Amniotic epithelial cell (primary cell): ENCODE measurements at regions not wholly inside any gene's neighbourhood (a gene's known extent, or its start where the extent isn't known, plus 50 kb on each side); places are given as distances from the start of the nearest gene placed in this dataset.

ENCODE experiments used
- DNase-seq: peaks from one replicate; pipeline ENCODE4 v3.0.0-alpha.2; 2010; ENCODE audit warnings: low read depth

DNA sequence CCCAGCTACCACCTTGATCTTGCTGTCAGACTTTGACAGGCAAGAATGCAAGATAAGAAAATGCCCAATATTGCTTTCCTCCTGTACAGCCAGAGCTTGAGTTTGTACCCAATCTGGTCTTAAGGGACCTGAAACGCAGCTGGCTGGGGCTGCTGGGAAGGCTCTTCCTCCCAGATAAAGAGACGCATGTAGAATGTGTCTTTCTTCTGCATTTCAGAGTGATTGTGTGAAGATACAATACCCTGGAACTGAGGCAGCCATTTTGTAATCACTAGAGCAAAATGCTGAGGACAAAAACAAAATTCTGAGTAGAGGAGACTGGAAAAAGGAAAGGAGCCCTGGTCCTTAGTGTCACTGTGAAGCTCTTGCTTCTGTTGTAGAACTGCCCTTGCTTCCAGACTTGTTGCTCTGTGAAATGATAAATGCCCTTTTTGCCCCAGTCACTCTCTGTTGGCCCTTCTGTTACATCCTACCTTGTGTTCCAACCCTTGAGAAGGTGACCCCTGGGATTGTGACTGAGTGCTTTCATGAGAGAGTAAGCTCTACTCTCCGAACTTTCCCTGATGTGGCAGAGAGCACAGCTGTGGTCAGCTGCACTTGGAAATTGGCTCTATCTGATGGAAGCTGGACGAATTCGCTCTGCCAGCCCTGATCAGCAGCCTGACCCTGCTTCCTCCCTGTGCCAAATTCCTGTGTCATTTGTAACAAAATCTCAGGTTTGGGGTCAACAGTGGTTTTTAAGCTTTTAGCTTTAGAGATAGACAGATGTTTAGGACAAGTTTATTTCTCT is 137.4 kb upstream of the RBMS1 start:
- no peak for DNase-seq

DNA sequence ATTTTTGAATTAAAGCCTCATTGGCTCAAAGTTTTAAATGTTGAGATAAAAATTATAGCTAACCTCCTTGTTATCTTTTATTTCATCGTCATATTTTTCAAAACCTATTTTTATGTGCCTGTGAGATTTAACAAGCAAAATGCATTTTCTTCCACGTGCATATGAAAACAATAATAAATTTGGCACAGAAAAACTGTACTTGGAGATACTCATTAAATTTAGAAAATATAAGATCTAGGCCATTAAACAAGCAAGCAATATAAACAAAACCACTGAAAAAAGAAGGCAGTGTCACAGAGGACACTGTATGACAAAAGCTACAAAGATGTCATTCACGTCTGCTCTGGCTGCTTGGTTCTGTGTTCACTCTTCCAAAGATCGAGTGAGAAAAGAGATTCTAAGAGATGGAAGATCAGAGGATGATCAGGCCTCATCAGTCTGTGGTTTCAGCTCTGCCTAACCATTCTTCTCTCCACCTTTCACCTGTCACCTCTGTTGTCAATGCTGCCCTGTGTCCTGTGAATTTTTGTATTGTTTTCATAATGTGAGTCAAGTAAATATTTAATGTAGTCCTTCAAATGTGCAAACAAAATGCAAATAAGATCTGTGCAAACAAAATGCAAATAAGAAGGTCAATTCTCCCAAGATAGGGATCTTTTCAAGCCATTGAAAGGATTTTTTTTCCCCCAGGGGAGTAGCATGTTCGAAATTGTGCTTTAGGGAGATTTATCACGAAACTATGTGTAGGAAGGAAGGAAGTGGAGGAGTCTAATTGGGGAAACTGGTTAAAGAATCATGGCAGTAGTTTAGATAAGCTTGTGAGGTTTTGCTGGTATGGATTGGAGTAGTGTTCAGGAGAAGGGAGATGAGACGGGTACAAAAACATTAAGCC is 138.7 kb upstream of the RBMS1 start:
- DNase-seq = no peak

DNA sequence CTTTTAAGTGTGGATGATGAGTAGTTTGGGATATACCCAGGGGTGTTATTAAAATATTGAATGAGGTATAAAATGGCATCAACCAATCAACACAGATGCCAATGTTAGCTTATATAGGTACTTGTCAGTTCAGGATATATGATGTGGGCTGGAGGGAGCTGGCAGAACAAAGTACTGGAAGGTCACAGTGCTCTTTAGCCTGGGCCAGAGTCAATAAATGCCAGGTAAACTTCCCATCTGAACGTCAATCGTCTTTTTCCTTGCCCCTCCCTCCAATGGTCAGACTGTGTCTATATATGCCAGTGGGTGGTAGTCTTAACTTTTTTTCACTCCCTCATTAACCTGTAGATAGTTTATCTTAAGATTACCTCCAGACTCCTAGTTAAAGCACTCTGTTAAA is 140.8 kb upstream of the RBMS1 start:
- no peak for DNase-seq

DNA sequence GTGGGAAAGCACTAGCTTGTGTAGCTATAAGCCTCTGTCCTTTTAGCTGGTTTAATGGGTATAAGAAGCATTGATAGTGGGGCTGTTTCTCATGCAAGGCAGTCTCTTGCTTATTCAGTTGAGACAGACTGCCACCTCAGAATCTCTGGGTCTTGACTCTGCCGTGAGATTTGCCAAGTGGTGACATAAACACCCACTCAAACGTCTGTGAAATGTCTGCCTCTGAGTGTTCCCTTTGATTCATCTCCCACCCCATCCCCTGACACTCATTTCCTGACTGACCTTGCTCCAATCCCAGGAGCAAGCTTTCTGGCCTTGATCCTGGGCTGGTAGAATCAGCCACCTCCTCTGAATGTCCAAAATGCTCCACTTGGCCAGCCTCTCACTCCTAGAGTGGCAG is 141.9 kb upstream of the RBMS1 start:
- peak; percentile 20 for DNase-seq

DNA sequence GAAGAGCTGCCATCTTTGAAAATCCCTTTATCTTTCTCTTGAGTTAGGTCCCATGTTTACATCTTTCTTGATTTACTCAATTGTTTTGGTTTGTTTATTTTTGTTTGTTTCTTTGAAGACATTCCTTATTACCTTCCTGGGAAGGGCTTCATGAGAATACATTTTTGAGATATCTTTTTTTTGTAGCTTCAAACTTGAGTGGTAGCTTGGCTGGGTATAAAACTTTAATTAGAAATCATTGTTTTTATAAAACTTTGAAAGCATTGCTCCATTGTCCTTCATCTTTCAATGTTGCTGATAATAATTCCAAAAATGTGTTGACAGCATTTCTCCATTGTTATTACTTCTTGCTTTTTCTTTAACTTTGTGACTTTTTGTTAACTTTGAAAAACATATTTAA is 145.9 kb upstream of the RBMS1 start:
- DNase-seq = no peak

DNA sequence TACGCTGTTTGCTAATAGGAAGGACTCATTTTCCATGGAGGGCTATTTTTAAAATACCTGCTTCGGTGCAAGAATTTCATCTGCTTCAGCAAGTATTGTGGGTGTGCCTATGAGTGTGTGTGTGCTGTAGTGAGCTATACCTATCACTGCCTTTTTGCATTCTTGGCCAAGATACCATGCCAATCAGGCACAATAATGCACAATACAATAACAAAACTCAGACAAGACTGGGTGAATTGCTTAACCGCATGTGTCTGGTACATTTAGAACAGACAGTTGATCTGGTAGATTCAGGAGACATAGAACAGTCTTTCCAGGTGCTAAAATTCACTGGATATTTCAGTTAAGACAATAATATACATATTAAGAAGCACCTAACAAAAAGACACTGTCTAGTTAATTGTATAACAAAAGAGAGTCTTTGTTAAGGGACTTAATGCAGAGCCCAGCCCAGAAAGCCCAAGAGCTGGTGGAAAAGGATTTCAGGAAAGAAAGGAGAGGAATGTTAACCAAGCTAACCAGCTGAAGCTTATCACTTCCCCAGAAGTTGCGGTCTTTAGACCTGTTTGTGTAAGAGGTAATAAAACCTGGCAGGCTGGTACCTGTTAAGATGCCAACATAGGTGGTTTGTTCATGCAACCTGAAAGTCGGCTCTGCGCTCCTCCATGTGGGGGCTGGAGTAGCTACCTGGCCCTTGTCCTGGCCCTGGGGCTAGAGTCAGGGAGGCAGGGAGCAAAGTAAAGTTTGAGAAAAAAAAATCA is 153.3 kb upstream of the RBMS1 start:
- DNase-seq = no peak

DNA sequence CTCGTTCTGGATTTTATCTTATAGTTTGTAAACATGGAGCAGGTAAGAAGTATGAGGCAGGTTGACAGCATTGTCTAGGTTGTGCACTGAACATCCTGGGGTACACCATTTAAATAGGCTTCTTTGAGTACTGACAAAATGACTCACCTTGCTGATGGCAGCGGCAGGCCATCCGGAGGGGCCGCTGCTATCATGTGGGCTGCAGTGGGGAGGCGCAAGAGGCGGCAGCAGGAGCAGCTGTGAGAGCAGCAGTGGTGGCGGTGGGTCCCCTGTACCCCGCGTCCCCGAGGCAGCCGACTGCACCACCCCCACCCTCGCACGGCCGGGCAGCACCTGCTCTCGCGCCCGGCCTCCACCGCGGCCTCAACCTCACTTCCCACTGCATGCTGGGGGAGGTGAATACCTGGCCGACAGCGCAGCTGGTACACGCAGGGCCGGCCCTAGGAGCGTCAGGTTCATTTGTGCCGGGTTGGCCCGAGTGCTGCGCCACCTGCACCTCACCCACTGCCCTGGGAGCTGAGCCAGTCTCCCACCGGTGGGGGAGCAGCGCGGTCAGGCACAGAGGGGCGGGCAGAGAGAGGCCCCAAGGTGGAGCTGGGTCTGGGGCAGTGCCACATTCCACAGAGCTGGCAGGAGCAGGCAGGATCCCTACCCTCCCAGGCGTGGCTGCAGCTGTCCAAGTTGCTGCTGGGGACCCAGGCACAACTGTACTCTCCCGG is 154.5 kb upstream of the RBMS1 start:
- DNase-seq = no peak

DNA sequence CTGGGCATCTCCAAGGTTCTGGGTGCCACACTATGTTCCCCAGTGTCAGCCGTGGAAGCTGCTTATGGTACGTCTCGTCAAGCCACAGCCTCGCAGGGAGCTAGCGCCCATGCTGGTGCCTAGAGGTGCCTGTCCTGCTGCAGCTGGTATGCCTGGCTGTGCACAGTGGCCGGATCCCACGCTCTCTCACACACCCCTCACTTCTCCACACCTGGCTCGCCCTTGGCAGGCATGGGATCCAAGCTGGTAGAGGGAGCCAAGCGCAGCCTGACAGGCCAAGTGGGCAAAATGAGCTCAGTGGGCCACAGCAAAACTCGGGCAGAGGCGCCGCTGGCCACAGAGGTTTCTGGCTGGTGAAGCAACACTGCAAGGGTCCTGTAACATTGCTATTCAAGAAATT is 156.1 kb upstream of the RBMS1 start:
- DNase-seq = no peak

DNA sequence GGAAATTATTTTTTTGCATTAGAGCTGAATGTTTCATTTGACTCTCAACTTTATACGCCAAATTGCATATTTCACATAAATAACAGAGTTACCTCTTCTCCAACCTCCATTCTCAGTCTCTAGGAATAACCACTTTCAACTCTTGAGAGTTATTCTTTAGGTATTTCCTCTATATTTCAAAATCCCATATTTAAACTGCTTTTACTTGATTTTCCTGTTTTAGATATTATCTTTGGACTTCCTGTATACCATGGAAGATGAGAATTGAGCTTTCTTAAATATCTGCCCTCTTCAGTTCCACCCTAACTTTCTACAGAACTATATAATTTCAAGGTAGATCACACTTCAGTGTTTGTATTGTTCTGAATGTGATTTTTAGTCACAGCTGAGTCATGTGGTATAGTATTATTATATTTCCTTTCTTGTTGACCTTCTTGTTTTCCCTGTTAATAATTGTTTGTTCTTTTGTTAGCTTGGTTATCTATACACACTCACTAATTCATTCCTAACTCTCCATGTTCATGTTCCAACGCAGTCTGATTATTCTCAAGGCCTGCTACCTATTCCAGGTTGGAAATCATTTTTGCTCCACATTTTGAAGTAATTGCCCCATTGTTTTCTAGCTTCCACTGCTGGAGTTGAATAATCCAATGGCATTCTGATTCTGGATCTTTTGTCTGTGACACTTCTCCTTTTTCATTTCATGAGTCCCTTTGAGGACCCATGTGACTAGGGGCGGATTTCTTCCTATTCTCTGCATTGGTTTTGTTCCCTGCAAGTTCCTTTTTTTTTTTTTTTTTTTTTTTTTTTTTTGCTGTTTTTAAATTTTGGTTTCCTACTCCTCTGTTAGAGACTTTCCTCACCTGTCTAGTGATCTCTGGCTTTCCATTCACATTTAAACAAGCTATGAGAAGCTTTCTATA is 156.8 kb upstream of the RBMS1 start:
- no peak for DNase-seq

DNA sequence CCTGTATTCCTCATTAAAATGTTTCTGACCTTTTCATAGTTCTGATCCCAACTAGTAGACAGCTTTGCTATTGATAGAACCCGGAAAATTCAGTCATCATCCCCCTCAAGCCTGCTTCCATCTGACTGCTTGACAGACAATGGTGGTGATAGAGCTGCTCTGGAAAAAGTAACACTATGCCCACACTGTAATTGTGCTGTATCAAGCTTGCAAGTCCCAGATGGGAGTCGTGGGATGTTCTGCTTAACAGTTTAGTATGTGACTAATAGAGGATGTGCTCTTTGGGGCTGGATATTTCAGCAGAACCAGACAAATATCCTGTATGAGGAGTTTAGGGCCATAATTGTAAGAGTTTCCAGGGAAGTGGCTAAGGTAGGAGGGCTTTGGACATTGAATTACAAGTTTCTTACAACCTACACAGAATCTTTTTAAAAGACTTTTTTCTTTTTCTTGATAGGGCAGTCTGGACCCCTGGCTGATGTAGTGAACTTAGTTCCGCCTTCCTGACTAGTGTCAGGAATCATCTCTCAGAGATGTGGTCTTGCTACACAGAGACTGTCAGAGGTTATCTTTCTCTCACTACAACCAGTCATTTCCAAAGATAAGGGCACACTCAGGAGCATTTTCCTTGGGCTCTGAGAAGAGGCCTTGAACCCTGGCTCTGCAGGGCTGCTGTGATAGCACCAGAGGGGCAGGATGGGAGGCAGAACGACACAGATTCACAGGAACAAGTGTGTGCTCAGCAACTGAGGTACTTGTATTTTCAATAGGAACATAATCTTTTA is 158.0 kb upstream of the RBMS1 start:
- peak; percentile 84 for DNase-seq

DNA sequence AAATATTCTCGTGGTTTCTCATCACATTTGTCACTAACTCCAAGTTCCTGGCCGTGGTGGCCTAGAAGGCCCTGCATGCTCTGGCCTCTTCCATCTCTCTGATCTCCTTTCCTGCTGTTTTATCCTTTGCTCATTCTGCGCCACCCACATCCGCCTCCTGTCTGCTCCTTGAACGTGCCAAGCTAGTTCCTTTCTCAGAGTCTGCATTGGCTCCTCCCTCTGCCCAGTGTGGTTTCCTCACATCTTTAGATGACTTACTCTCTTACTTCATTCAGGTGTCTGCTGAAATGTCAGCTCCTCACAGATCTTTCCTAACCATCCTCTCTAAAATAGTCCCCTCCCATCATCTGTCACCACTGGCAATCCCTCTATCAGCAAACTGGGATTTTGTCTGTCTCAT is 158.6 kb upstream of the RBMS1 start:
- DNase-seq = peak; percentile 85

DNA sequence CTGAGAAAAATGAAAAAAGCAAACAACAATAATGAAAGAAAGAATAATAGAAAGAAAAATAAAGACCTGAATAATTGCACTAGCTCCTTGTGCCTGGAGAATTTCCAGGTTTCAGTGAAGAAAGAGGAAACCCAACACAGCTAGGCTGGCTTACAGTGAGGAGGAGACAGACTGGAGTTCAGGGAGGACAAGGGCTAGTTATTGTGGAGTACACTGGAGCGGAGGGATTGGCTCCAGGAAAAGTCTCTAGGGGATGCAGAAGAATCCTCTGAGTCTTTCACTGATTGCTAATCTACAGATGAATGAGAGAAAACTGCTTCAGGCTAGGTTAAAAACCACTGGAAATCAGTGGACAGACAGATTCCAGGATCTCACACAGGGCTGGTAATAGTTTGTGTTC is 163.6 kb upstream of the RBMS1 start:
- DNase-seq = no peak

DNA sequence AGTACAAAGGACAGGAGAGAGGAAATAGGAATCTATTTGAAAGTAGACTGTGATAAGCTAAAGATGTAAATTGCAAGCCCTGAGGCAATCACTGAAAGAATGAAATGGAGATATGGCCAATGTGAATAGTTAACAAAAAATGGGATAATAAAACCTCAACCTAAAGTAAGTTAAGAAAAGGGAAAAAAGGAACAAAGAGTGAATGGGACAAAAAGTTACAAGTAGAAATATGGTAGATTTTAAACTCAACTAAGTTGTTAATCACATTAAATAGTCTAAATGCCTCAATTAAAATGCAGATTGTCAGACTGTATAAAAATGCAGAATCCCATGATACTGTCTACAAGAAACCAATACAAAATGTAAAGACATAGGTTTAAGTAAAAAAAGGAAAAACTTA is 165.2 kb upstream of the RBMS1 start:
- no peak for DNase-seq

DNA sequence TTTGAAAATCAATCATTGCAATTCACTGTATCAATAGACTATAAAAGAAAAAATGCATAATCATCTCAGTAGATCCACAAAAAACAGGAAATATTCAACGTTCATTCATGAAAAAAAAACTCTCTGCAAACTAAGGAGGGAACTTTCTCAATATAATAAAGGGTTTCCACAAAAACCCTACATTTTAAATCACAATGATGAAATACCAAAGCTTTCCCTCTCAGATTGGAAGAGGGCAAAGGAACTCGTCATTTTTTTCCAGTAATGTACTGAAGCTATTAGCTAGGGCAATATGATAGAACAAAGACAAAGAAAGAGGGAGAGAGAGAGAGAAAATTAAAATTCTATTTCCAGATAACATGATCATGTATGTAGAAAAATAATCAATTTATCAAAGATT is 167.1 kb upstream of the RBMS1 start:
- DNase-seq = no peak

DNA sequence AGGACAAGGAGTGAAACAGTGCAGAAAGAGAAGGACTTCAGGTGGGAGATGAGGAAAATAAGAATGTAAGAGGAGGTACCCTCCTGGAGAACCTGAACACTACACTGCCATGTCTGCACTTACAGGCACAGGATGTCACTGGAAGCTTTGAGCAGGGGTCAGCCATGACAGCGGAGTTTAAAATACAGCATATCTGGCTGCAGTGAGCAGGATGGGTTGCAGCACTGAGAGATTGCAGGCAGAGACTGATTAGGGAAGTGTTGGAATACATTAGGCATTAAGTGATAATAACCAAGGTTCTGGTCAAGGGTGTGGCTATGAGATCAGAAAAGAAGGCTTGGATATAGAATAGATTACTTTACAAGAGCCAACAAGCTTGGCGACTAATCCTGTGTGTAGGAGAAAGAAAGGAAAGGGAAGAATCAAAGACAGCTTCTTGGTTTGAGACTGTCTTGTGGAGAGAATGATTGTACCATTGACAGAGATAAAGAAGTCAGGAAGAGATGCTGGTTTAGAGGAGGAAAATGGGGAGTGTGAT is 171.1 kb upstream of the RBMS1 start:
- no peak for DNase-seq

DNA sequence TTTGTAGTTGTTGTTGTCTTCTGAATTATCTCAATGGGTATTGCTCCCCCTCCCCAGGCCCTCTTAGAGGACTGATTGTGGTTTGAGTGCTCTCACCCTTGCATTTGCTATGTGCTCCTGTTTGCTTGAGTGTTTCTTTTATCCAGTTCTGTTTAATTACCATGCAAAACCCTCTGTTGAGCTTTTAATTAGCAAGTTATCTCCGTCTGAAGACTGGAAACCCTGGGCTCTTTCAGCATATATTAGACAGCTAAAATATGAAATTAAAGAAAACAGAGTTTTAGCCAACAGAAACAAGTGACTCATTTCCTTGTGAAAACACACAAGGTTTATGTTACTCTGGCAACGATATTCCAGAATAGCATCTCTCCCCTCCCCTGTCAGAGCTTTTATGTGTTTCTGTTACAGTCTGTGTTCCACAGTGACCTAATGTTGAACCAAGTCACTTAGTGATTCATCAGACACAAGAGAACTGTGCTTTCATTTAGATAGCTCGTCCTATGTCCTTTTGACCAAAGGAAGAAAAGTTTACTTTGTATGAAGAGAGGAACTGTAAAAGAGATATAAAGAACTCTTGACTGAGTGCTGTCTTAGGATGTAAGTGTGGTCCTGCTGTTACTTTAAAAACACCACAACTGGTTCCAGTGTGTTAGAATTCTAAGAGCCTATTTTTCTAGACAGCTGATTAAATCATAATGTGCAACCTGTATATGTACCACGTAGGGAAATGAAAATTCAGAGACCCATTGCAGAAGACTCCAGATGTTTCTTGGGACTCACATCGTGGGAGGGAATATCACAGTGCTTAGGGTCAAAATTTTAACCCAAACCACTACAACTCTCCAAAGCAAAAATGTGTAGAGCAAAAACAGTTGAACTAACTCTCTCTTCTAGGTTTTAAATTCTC is 172.8 kb upstream of the RBMS1 start:
- peak; percentile 96 for DNase-seq

DNA sequence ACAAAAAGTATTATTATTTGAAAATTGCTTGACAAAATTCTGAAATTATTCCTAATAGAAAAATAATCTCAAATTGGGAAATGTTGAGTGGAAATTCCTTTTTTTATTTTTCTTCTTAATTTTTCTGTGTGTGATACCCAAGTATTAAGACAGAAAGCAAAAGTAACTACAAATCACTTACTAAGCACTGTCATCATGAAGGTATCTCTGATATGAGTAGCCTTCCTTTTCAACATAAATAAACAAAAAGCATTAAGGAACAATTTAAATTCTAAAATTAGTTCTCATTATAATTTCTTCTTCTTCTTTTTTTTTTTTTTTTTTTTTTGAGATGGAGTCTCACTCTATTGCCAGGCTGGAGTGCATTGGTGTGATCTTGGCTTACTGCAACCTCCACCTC is 174.2 kb upstream of the RBMS1 start:
- DNase-seq = no peak

DNA sequence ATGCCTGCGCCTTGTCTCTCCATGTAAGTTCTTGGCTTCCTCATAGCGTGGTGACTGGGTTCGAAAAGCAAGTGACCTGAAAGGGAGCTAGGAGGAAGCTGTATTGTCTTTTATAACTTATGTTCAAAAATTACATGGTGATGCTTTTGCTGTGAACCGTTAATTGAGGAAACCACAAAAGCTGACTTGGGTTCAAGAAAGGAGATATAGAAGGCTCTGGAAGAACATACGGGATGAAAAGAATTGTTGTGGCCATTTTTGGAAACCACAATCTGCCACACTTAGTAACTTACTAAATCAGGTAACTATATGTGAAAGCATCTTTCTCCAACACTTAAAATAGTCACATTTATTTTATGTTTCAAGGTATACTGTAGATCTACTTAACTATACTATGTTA is 177.0 kb upstream of the RBMS1 start:
- DNase-seq = no peak

DNA sequence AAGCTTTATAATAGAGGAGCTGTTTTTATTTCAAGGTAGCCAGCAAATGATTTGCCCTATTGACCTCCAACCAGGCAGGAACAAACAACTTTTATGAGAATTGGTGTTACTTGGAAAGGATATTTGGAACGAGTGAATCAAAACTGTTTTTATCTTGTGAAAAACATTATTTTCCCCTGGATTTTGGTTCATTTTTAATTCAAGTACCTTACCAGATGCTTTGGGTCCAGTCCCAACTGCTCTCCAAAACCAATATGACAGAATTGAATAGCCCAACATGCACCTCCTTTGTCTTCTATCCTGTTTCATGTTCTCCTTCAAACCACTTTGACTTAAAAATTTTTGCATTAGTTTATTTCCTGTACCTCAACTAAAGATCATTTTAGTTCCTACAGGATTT is 178.6 kb upstream of the RBMS1 start:
- no peak for DNase-seq
